ENCODE measurements at regions not wholly inside any gene's neighbourhood (a gene's known extent, or its start where the extent isn't known, plus 50 kb on each side); places are given as distances from the start of the nearest gene placed in this dataset.
A peak's percentile ranks its signal among the peaks of the same experiment; 100 is the strongest.

DNA sequence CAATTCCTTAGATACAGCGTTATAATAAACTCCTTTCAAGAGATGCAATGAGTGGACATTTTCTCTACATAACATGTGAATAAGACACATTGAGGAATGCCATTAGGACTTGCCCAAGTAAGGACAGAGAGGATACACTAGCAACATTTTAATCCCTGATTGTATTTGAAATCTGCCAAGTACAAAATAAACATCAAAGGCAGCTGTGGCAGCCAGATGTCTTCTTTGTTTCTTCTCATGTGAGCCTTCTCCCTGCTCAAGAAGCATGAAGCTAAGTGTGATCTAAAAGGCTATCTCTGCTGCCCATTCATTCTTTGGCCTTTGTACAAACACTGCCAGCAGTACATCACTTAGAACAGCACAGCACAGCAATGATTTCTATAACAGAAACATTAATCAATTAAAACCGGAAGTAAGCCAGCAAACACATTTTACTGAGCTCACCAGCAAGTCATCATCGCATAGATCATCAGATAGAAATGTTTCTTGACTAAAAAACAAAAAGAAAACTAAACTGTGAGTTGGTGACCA is 364.0 kb downstream of the CNTN6 start:
- Histone ChIP-seq H3K27ac (ENCODE audit: low read length) (no peak overlapping the region), H3K9me3 (ENCODE audit: low read length) (no peaks in the 10 kb centered on the region)

GRCh38 chr3:1462371-1462770 is 369.5 kb downstream of the CNTN6 start:
- no peaks in the 10 kb centered on the region for H3K9me3 ChIP-seq (ENCODE audit: low read length)
- no peaks in the 10 kb centered on the region for H3F3A ChIP-seq (ENCODE audit: insufficient read depth, low read length, poor library complexity, severe bottlenecking)
- H3K9ac ChIP-seq (ENCODE audit: low read length): peak overlapping the region; percentile 6
- peak overlapping the region; percentile 70 for H3K27ac ChIP-seq (ENCODE audit: low read length)
- H3K4me3 ChIP-seq (ENCODE audit: low read length): peak overlapping the region; percentile 10
- H3K27me3 ChIP-seq (ENCODE audit: insufficient read depth, low read depth, low read length): no peaks in the 10 kb centered on the region
- no peak overlapping the region for H2AFZ ChIP-seq (ENCODE audit: low read depth, low read length)
- no peaks in the 10 kb centered on the region for H3K36me3 ChIP-seq (ENCODE audit: insufficient read depth, low read length)
- no peaks in the 10 kb centered on the region for H4K20me1 ChIP-seq (ENCODE audit: insufficient read depth)
- H3K9me2 ChIP-seq (ENCODE audit: insufficient read depth, low read length): no peaks in the 10 kb centered on the region
- H3K4me2 ChIP-seq (ENCODE audit: low read length): no peak overlapping the region
- H3K79me2 ChIP-seq (replicated peaks; ENCODE audit: insufficient read depth, low read length): no peaks in the 10 kb centered on the region
- TF ChIP-seq POLR2AphosphoS5 (IDR thresholded peaks at IDR 0.05) (no peak), TAF1 (IDR thresholded peaks at IDR 0.05; ENCODE audit: low read depth) (no peak), CTCF (IDR thresholded peaks at IDR 0.05; ENCODE audit: poor library complexity, severe bottlenecking) (no peak), RAD21 (conservative IDR thresholded peaks at IDR 0.05) (no peak), SMC3 (conservative IDR thresholded peaks at IDR 0.05; ENCODE audit: poor library complexity) (no peak), REST (IDR thresholded peaks at IDR 0.05; ENCODE audit: borderline replicate concordance) (no peak), EP300 (conservative IDR thresholded peaks at IDR 0.05; ENCODE audit: poor library complexity, severe bottlenecking) (no peak)

More for the DNA sequence above, 364.0 kb downstream of the CNTN6 start:
- Histone ChIP-seq H3K27me3 (ENCODE audit: insufficient read depth, low read depth, low read length) (no peaks in the 10 kb centered on the region), H3K9me2 (ENCODE audit: insufficient read depth, low read length) (no peaks in the 10 kb centered on the region), H3K79me2 (replicated peaks; ENCODE audit: insufficient read depth, low read length) (no peaks in the 10 kb centered on the region), H3K4me2 (ENCODE audit: low read length) (no peak overlapping the region), H4K20me1 (ENCODE audit: insufficient read depth) (no peaks in the 10 kb centered on the region), H3K36me3 (ENCODE audit: insufficient read depth, low read length) (no peaks in the 10 kb centered on the region), H2AFZ (ENCODE audit: low read depth, low read length) (no peak overlapping the region), H3K9ac (ENCODE audit: low read length) (no peak overlapping the region), H3K4me3 (ENCODE audit: low read length) (no peak overlapping the region), H3F3A (ENCODE audit: insufficient read depth, low read length, poor library complexity, severe bottlenecking) (no peaks in the 10 kb centered on the region)
- no peak for TF ChIP-seq POLR2AphosphoS5 (IDR thresholded peaks at IDR 0.05)
- no peak for TF ChIP-seq EZH2 (IDR thresholded peaks at IDR 0.05; ENCODE audit: borderline replicate concordance, insufficient read depth, low read length, poor library complexity, severe bottlenecking)
- TF ChIP-seq REST (IDR thresholded peaks at IDR 0.05; ENCODE audit: borderline replicate concordance): no peak
- no peak for TF ChIP-seq TAF1 (IDR thresholded peaks at IDR 0.05; ENCODE audit: low read depth)
- TF ChIP-seq MXI1 (conservative IDR thresholded peaks at IDR 0.05; ENCODE audit: poor library complexity, severe bottlenecking): no peak
- TF ChIP-seq EP300 (conservative IDR thresholded peaks at IDR 0.05; ENCODE audit: poor library complexity, severe bottlenecking): no peak
- no peak for TF ChIP-seq CTCF (IDR thresholded peaks at IDR 0.05; ENCODE audit: poor library complexity, severe bottlenecking)
- TF ChIP-seq SMC3 (conservative IDR thresholded peaks at IDR 0.05; ENCODE audit: poor library complexity): no peak
- no peak for TF ChIP-seq RAD21 (conservative IDR thresholded peaks at IDR 0.05)
